Heart right ventricle (tissue), 16 donors: ENCODE measurements at regions not wholly inside any gene's neighbourhood (a gene's known extent, or its start where the extent isn't known, plus 50 kb on each side); places are given as distances from the start of the nearest gene placed in this dataset.

ENCODE experiments used
- ATAC-seq, 8 donors: fragments of 200-7000 bp; cut with Tn5 transposase; one replicate each; pipeline ENCODE4 v1.9.1; 2020; ENCODE audit warnings: mild to moderate bottlenecking in 8 of 8, moderate library complexity in 8 of 8, moderate number of reproducible peaks in 1 of 8
- DNase-seq, 2 donors: peaks; one replicate each; pipeline ENCODE4 v3.0.0-alpha.2; 2020
- H3K27ac ChIP-seq, 10 donors: fragments of 200-600 bp; sonication (generic) in 2 of 10; one replicate each; pipeline versions ENCODE4 v1.5.0 to v1.8.0; 2020 to 2022; ENCODE audit warnings: mild to moderate bottlenecking in 3 of 10
- H3K27me3 ChIP-seq, 7 donors: fragments of 200-600 bp; one replicate each; pipeline ENCODE4 v1.8.0; 2021 to 2022; ENCODE audit warnings: mild to moderate bottlenecking in 2 of 7
- H3K36me3 ChIP-seq, 9 donors: fragments of 200-600 bp; sonication (generic) in 1 of 9; one replicate each; pipeline versions ENCODE4 v1.5.0 to v1.8.0; 2020 to 2022; ENCODE audit warnings: mild to moderate bottlenecking in 2 of 9
- H3K4me1 ChIP-seq, 9 donors: fragments of 200-600 bp; sonication (generic) in 1 of 9; one replicate each; pipeline versions ENCODE4 v1.5.0 to v1.8.0; 2020 to 2022; ENCODE audit warnings: mild to moderate bottlenecking in 4 of 9
- H3K4me3 ChIP-seq, 10 donors: fragments of 200-600 bp; sonication (generic) in 2 of 10; one replicate each; pipeline versions ENCODE4 v1.5.0 to v1.8.0; 2020 to 2022; ENCODE audit warnings: mild to moderate bottlenecking in 7 of 10, moderate library complexity in 2 of 10
- H3K9me3 ChIP-seq, 11 donors: fragments of 200-600 bp in 10 of 11; sonication (generic) in 2 of 11; one replicate each; pipeline versions ENCODE4 v1.5.0 to v1.8.0; 2013 to 2022; ENCODE audit warnings: mild to moderate bottlenecking in 2 of 11, control low read depth in 1 of 11, moderate library complexity in 1 of 11
- CTCF ChIP-seq, 9 donors: fragments of 200-600 bp; sonication (generic) in 2 of 9; IDR thresholded peaks; one replicate each; pipeline versions ENCODE4 v1.5.0 to v1.8.0; 2021 to 2022; ENCODE audit warnings: antibody characterized with exemption in 9 of 9, mild to moderate bottlenecking in 5 of 9, moderate library complexity in 1 of 9
- WGBS, 2 donors: extraction: QIAGEN DNeasy Blood & Tissue Kit; methylation state at CpG; one replicate each; pipeline ENCODE4 v1.1.7; 2013; ENCODE audit warnings: inconsistent platforms in 1 of 2; 5-methylcytosine and 5-hydroxymethylcytosine counted together
- intact Hi-C, 10 donors: fragments of 100-400 bp; cut with DNase I; formaldehyde crosslinking; loops; one replicate each; pipeline versions ENCODE4 v1.11.1 to v1.14.2; 2022
- donor health status: Arrhythmogenic right ventricular cardiomyopathy.
- donor health status: ischemic (EF 13 %, LVEDD 7.1; RV severe dilation, severe dysfunction).
- donor health status: healthy with polysubstance abuse.
- donor health status: DM: no; HTN: yes; CAD: no.
- donor health status: DM: no; HTN: no; CAD: no.
- donor health status: ischemic (EF 25% LVEDD 6.9; RV normal size, moderate dysfunction).
- donor health status: ischemic (EF 25% LVEDD 5.7; RV mildly dilated, moderate dysfunction).
- donor health status: healthy.
- donor health status: DM: yes; HTN: yes; CAD: no.
- donor health status: Ischemic cardiomyopathy.
- donor health status: ischemic (EF 35%, LVEDD 5.7; RV mildly dilated, moderate dysfunction).
- donor health status: nonischemic (EF 11% LVEDD 7.7; RV severe dilation, severe dysfunction).
- donor health status: DM: yes; HTN: yes; CAD: no.
- donor health status: PGD.
- donor health status: ischemic (EF 29% LVEDD 5.4; RV normal size, mild dysfunction).
- donor health status: nonischemic (EF 23%, LVEDD 6.1; RV moderate dilation, normal function).

- TF ChIP-seq CTCF (IDR thresholded peaks at IDR 0.05) = no peak
- intact Hi-C loops = no loop called here
- H3K4me3 ChIP-seq = no peak overlapping the region
- WGBS, 2 donors = 89% methylated on average over 30 of the region's 30 CpGs
- DNase-seq = no peak
- ATAC-seq = peak in 1 of 8 donors; percentile 22
- no peaks in the 10 kb centered on the region for H3K4me1 ChIP-seq
- no peak overlapping the region for H3K27ac ChIP-seq
- peaks cover 0 to 35% (median 7%) of the 10 kb centered on the region in 7 donors for H3K27me3 ChIP-seq
- H3K9me3 ChIP-seq = peaks cover 0 to 6% (median 0%) of the 10 kb centered on the region in 11 donors
- no peaks in the 10 kb centered on the region for H3K36me3 ChIP-seq
Measured at GRCh38 chr7:1312136-1313070, 79.7 kb downstream of the UNCX start.

- ATAC-seq (no peak), DNase-seq (no peak)
- intact Hi-C loops = no loop called here
- WGBS, 2 donors = 59 to 61% methylated on average over 15 of the region's 15 CpGs
- TF ChIP-seq CTCF (IDR thresholded peaks at IDR 0.05) = no peak
- Histone ChIP-seq H3K9me3 (peaks cover 0 to 6% (median 0%) of the 10 kb centered on the region in 11 donors), H3K27me3 (peaks cover 0 to 47% (median 14%) of the 10 kb centered on the region in 7 donors), H3K4me3 (no peak overlapping the region), H3K4me1 (no peaks in the 10 kb centered on the region), H3K36me3 (no peaks in the 10 kb centered on the region), H3K27ac (no peak overlapping the region)
Measured at GRCh38 chr7:1313613-1314012, 80.9 kb downstream of the UNCX start.

- no peak for TF ChIP-seq CTCF (IDR thresholded peaks at IDR 0.05)
- WGBS, 2 donors = 72 to 73% methylated on average over 28 of the region's 28 CpGs
- no peak for DNase-seq
- intact Hi-C loops = no loop called here
- H3K27ac ChIP-seq = no peak overlapping the region
- ATAC-seq = no peak
- H3K4me1 ChIP-seq = no peaks in the 10 kb centered on the region
- no peaks in the 10 kb centered on the region for H3K36me3 ChIP-seq
- peaks cover 0 to 50% (median 14%) of the 10 kb centered on the region in 7 donors for H3K27me3 ChIP-seq
- H3K9me3 ChIP-seq = peaks cover 0 to 6% (median 0%) of the 10 kb centered on the region in 11 donors
- no peak overlapping the region for H3K4me3 ChIP-seq
Measured at GRCh38 chr7:1314021-1314907, 81.6 kb downstream of the UNCX start.

GRCh38 chr7:1314908-1315450 is 82.3 kb downstream of the UNCX start:
- intact Hi-C loops = no loop called here
- Histone ChIP-seq H3K9me3 (peaks cover 0 to 6% (median 0%) of the 10 kb centered on the region in 11 donors), H3K4me1 (no peaks in the 10 kb centered on the region), H3K36me3 (no peaks in the 10 kb centered on the region), H3K4me3 (no peak overlapping the region), H3K27me3 (peaks cover 0 to 50% (median 14%) of the 10 kb centered on the region in 7 donors), H3K27ac (no peak overlapping the region)
- DNase-seq (no peak), ATAC-seq (no peak)
- no peak for TF ChIP-seq CTCF (IDR thresholded peaks at IDR 0.05)
- WGBS, 2 donors = 82 to 85% methylated on average over 26 of the region's 26 CpGs
